Lung (tissue), 12 donors: ENCODE measurements at regions not wholly inside any gene's neighbourhood (a gene's known extent, or its start where the extent isn't known, plus 50 kb on each side); places are given as distances from the start of the nearest gene placed in this dataset. TPM values are rescaled to one million over a fixed set of nuclear protein-coding genes. Genes with fewer than 3 reads are reported as not detected.

Source experiments
- ATAC-seq: fragments of 200-7000 bp; cut with Tn5 transposase; one replicate; pipeline ENCODE4 v1.9.1; 2020; ENCODE audit warnings: moderate number of reproducible peaks; ENCODE audit not compliant: insufficient read depth, low FRiP score
- DNase-seq, 3 donors: peaks; one replicate each; pipeline ENCODE4 v3.0.0-alpha.2; 2013 to 2017
- H3K27ac ChIP-seq, 2 donors: one replicate each; pipeline ENCODE4 v1.5.1; 2013; ENCODE audit warnings: mild to moderate bottlenecking in 2 of 2, moderate library complexity in 2 of 2, control low read depth in 1 of 2, inconsistent platforms in 1 of 2, low read depth in 1 of 2, low read length in 1 of 2
- H3K27me3 ChIP-seq, 3 donors: one replicate each; pipeline ENCODE4 v1.5.1; 2013; ENCODE audit warnings: low read length in 2 of 3; ENCODE audit not compliant: control insufficient read depth in 3 of 3, insufficient read depth in 3 of 3
- H3K36me3 ChIP-seq, 4 donors: one replicate each; pipeline ENCODE4 v1.5.1; 2013; ENCODE audit warnings: low read length in 4 of 4, mild to moderate bottlenecking in 1 of 4, moderate library complexity in 1 of 4; ENCODE audit not compliant: control insufficient read depth in 4 of 4, insufficient read depth in 4 of 4
- H3K4me1 ChIP-seq, 5 donors: one replicate each; pipeline ENCODE4 v1.5.1; 2013; ENCODE audit warnings: low read length in 5 of 5, mild to moderate bottlenecking in 2 of 5, moderate library complexity in 1 of 5; ENCODE audit not compliant: control insufficient read depth in 5 of 5, insufficient read depth in 5 of 5
- H3K4me3 ChIP-seq: one replicate; pipeline ENCODE4 v1.5.1; 2013; ENCODE audit warnings: mild to moderate bottlenecking, control low read depth, moderate library complexity
- H3K9ac ChIP-seq, 2 donors: one replicate each; pipeline ENCODE4 v1.5.1; 2013; ENCODE audit warnings: low read length in 2 of 2, control low read depth in 1 of 2; ENCODE audit not compliant: insufficient read depth in 1 of 2
- H3K9me3 ChIP-seq, 4 donors: one replicate each; pipeline ENCODE4 v1.5.1; 2013; ENCODE audit warnings: low read length in 3 of 4, mild to moderate bottlenecking in 1 of 4, moderate library complexity in 1 of 4; ENCODE audit not compliant: control insufficient read depth in 4 of 4, insufficient read depth in 3 of 4
- CTCF ChIP-seq: IDR thresholded peaks from 2 replicates; pipeline ENCODE4 v1.5.1; 2012; ENCODE audit warnings: mild to moderate bottlenecking; ENCODE audit errors: control extremely low read depth, extremely low read depth
- small RNA-seq: library from RNA; depleted of rRNA; stranded (forward); fragments of <200 nt; gene quantifications from one replicate; pipeline ENCODE3, GENCODE V24; 2014; ENCODE audit warnings: low replicate concordance
- donor health status: control.
- donor health status: control.
- donor health status: Bipolar disorder and iron deficiency.
- donor health status: healthy.
- donor health status: DM: yes; HTN: yes; CAD: no.

GRCh38 chr4:135670548-135670947, 1469.0 kb upstream of the PABPC4L start:
- Histone ChIP-seq H3K9me3 (no peaks in the 10 kb centered on the region), H3K27me3 (no peaks in the 10 kb centered on the region), H3K9ac (no peak overlapping the region), H3K4me1 (no peaks in the 10 kb centered on the region), H3K4me3 (no peak overlapping the region), H3K36me3 (no peaks in the 10 kb centered on the region), H3K27ac (no peak overlapping the region)
- TF ChIP-seq CTCF, result no peak
- ATAC-seq (no peak), DNase-seq (no peak)

Small RNA genes lying in the stretch of these regions (small RNA-seq; reads per million reads assigned to genes)
- gene RNU1-89P (0.17 reads per million), gene SERF1AP1 (not detected)
